NOMO-1 treated with dmso at 0.1 percent for 144 hours (cell line): ENCODE measurements at regions not wholly inside any gene's neighbourhood (a gene's known extent, or its start where the extent isn't known, plus 50 kb on each side); places are given as distances from the start of the nearest gene placed in this dataset.
"Not testable (repeated sequence)": the region's sequence is repeated elsewhere in the genome, so short reads cannot be mapped to it uniquely, and the experiment has no call there.

ENCODE experiments used
- DNase-seq: peaks from one replicate; lab custom pipeline; 2025; ENCODE audit not compliant: unreplicated experiment; lab: John Stamatoyannopoulos, UW

DNA sequence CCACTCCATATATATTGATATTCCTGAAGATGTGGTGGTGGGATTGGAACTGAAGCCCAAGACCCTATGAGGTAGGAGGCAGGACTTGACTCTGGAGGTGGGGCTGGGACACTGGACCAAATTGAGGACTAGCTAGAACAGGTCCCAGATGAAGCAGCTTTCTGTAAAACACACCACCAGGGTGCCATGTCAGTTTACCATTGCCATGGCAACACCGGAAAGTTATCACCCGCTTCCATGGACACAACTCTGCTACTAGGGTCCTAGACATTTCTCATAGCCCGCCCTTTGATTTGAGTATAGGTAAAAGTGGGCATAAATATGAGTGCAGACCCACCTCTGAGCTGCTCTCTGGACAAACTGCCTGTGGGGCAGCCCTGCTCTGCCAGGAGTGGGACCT lies 490.5 kb upstream of the PFKP start:
- DNase-seq: no peak

- DNase-seq: no peak
These were observed 491.9 kb upstream of the PFKP start for GRCh38 chr10:2575460-2575859.

- DNase-seq: no peak
These were observed 494.7 kb upstream of the PFKP start for GRCh38 chr10:2572611-2573010.

GRCh38 chr10:2556883-2557282 lies 510.5 kb upstream of the PFKP start:
- no peak for DNase-seq

DNA sequence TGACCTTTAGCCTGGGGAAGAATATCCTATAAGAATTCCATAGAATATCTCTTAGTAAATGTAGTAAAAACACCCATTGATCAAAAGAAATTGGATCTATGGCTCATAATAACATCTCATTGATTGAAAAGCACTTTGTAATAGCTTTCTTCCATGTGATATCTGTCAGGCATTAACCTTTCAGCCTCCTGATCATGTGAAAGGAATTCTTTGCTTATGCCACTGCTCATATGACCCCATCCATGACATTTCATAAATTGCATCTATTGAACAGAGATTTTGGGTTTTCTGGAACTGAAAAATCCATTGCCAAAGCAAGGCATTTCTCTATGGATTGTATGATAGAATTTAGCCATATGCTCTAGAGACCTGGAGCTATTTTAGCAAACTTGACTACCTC lies 519.3 kb upstream of the PFKP start:
- DNase-seq: no peak

DNA sequence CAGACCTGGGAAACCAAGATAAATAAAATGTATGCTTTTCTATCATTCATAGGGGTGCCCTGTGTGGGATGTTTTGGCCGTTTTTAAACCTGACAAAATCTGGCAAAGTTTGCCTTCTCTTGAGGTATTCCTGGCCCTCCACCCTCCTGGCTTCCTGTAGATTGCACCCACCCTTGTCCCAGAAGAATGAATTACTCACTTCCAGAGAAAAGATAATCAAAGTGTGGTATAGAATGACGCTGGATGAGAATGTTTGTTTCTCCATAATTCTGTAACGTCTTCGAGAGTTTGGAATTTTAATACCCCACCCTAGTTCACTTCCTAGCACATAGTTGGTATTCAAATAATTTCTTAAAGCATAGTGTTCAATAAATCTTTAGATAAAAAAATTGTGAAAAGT lies 519.7 kb upstream of the PFKP start:
- DNase-seq: no peak

DNA sequence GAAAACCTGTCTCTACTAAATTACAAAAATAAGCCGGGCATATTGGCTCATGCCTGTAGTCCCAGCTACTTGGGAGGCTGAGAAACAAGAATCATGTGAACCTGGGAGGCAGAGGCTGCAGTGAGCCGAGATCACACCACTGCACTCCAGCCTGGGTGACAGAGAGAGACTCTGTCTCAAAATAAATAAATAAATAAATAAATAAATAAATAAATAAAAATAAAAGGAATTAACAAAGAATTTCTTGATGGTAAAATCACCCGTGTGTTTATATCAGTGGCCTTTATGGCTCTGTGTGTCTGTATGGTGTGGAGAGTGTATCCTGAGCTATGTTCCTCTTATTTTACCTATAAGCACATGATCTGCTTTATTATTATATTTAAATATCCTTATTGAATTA lies 520.5 kb upstream of the PFKP start:
- DNase-seq: not testable (repeated sequence)

- DNase-seq: no peak
These were observed 523.4 kb upstream of the PFKP start for GRCh38 chr10:2543974-2544373.

GRCh38 chr10:2543142-2543886 lies 524.0 kb upstream of the PFKP start:
- no peak for DNase-seq

DNA sequence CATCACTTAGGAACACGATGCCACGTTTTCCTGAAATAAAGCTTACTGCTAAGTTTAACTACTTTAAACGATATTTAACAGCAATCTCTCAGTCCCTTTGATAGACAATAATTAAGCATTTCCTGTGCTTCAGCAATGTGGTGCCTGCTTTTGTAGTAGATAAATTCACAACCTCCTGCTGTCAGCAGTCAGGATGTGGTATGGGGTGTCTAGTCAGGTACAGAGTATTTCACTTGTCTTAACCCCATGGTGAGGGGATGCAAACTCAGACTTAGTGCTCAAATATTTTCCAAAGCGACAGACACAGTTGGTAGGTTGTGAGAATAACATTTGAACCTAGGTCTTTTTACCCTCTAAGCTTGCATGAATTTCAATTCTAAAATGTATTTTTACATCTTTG lies 526.2 kb upstream of the PFKP start:
- DNase-seq: no peak

GRCh38 chr10:2529945-2530344 lies 537.4 kb upstream of the PFKP start:
- DNase-seq: no peak

DNA sequence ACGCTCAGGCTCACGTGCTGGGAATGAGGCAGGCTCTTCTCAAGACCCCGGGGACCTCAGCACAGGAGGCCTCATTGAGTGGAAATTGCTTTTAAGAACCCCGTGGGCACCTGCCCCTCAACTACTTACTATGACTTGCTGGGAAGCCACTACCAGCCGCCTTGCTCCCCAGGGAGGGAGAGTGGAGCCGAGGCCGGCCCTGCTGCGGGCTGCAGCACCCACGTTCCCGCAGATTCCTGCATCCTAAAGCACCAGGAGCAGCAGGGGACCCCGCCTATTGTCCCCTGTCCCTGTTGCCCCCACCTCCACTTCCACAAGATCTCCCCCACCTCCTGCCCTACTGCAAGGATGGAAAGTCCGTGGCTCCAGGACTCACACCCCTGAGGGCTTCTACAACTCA lies 541.6 kb upstream of the PFKP start:
- no peak for DNase-seq

GRCh38 chr10:2519139-2519538 lies 548.2 kb upstream of the PFKP start:
- no peak for DNase-seq

DNA sequence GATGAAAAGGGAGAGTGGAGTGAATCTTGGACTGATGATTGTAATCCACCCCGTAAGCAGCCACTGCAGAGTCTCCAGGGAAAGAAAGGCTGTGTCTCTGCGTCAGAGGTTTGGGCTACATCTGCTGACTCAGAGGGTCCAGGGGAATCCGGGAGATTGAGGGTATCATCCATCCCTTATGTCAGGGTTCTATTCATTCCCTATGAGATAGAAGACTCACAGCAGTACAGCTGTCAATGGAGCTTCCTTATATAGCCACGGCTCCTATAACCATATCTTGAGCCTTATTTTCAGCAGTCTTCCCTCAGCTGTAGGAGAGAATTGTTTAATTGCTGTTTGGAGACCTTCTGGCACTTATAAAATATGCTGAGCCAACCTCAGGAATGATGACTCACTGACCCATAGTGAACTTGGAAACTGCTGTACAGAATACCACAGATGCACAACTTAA lies 558.2 kb upstream of the PFKP start:
- no peak for DNase-seq

DNA sequence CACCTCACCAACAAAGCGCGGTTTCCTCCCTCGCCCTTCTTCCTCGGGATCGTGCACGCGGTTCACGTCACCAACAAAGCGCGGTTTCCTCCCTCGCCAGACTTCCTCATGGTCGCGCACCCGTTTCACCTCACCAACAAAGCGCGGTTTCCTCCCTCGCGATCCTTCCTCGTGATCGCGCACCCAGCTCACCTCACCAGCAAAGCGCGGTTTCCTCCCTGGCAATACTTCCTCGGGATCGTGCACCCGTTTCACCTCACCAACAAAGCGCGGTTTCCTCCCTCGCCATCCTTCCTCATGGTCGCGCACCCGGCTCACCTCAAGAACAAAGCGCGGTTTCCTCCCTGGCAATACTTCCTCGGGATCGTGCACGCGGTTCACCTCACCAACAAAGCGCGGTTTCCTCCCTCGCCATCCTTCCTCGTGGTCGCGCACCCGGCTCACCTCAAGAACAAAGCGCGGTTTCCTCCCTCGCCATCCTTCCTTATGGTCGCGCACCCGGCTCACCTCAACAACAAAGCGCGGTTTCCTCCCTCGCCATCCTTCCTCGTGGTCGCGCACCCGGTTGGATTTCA lies 565.9 kb upstream of the PFKP start:
- not testable (repeated sequence) for DNase-seq

DNA sequence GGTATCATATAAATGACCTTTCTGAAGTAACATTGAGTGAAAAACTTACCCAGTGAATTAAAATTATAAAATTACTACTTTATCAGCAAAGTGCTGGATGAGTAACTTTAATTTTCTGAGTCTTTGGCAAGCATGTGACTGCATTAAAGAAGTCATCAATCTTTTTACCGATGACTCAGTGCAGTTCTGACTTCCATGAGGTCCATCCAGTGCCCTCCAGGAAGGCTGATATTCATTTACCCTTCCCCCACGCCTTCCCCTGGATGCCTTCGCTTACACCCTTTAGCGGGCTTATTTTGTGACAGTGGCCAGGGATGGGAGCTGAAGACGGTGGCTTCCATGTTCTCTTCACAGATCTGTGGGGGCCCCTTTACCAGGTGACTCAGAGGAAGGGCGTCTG lies 572.9 kb upstream of the PFKP start:
- no peak for DNase-seq

DNA sequence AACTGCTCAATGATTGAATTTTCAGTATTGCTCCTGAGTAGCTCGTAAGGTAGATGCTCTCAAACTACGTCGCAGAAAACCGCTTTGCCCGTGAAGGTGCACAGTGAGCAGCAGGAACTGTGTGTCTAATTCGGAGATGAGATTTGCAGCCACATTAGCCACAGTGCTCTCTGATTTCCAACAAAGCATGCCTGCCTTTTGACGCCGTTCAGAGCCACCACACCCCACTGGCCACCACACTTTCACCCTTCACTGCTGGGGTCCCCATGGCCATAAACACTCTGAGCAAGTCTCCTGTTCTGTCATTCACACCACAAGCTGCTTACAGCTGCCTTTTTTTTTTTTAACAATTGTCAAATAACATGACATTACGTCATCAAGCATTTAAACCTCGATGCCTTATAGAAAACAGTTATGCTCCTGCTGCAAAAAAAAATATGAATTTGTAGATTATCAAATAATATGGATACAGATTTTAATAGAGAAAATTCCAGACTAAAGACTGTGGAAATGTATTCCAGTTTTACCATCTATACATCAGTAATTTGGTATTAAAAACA lies 578.8 kb upstream of the PFKP start:
- DNase-seq: no peak

DNA sequence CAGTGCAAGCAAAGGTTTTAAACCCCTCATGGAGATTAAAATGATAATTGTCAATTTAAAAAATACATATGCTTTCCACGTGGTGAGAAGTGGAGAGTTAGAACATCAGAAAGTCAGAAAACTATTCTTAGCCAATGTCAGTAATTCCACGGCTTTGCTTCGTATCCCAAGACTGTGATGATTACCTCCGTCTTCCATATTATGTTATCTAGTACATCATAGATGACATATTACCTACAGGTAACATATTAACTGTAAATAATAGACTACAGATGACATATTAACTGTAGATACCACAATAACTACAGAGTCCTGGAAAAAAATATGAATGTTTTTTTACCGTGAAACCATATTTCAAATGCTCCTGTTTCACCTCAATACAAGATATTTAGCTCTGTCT lies 579.4 kb upstream of the PFKP start:
- no peak for DNase-seq

DNA sequence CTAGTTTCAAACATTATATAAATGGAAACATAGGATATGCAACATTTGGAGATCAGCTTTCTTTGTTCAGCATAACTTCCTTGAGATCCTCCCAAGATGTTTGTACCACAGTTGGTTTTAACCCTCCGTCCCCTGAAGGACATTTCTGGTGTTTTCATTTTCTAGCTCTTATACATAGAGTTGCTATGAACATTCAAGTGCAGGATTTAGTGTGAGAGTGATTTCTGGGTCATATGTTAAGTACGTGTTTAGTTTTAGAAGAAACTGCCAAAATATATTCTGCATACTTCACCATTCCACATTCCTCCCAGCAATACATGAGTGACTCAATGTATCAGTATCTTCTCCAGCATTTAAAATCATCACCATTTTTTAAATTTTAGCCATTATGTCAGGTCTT lies 588.7 kb upstream of the PFKP start:
- no peak for DNase-seq

- no peak for DNase-seq
These were observed 590.4 kb upstream of the PFKP start for GRCh38 chr10:2476812-2477553.

- no peak for DNase-seq
These were observed 591.0 kb upstream of the PFKP start for GRCh38 chr10:2476218-2476811.
